HG03108 (cell line): ENCODE measurements at regions not wholly inside any gene's neighbourhood (a gene's known extent, or its start where the extent isn't known, plus 50 kb on each side); places are given as distances from the start of the nearest gene placed in this dataset.

ENCODE experiments used
- ATAC-seq: cut with Tn5 transposase; IDR thresholded peaks from one replicate; pipeline ENCODE4 v1.9.1; 2021; ENCODE audit warnings: moderate library complexity; ENCODE audit not compliant: unreplicated experiment

DNA sequence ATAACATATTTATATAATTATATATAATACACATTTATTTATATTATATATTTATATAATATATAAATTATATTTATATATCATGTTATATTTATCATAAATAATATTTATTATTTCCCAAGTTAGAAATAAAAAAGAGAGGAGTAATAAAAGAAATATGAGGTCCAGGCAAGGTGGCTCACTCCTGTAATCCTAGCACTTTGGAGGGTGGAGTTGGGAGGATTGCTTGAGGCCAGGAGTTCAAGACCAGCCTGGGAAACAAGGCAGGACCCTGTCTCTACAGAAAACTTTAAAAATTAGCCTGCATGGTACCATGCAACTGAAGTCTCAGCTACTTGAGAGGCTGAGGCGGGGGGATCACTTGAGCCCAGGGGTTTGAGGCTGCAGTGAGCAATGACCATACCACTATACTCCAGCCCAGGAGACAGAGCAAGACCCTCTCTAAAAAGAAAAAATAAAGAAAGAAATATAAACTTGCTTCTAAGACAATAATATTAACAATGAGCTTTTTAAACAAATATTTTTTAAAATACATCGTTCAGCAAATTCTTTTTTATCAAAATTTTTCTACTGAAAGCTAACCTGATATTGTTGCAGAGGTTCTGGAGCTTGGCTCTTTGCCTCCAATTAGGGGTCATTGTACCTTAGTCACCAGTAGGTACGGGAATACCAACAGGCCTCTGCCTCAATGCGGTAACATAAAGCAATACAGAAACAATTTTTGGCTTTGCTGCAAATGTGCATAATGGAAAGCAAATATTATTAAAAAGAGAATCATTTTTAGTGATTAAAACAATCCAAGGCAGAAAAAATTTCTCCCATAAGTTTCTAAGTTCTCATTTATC lies 290.0 kb downstream of the SETD4 start:
- ATAC-seq = no peak

DNA sequence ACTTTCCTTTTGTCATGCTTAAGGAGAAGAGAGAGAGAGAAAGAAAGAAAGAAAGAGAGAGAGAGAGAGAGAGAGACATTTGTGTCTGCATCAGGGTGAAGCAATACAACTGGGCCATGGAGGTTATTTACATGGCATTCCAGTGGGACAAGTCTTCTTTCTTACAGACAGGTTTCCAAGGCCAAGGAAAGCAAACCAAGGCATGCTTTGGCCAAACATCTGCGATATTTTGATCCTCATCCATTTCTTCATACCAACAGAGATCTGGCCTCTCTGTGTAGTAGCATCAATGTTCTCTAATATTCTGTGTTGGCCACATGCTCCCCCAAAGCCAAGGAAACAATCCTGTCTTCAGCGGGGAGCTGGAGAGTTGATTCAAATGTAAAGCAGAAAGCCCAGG lies 292.1 kb downstream of the SETD4 start:
- ATAC-seq = no peak

DNA sequence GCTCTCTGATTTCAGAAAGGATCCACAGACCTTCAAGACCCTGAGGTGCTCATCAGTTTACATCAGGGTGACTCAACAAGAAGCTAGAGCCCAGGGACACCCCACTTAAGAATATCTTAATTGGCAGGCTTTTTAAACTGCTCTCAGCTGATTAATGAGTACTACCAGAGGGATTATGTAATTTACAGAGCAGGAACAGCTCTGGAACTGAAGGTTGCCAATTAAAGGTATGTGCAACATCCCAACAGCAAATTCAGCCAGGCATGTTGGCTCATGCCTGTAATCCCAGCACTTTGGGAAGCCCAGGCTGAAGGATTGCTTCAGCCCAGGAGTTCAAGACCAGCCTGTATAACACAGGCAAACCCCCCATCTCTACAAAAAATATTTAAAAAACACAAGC lies 295.7 kb downstream of the SETD4 start:
- ATAC-seq = no peak

DNA sequence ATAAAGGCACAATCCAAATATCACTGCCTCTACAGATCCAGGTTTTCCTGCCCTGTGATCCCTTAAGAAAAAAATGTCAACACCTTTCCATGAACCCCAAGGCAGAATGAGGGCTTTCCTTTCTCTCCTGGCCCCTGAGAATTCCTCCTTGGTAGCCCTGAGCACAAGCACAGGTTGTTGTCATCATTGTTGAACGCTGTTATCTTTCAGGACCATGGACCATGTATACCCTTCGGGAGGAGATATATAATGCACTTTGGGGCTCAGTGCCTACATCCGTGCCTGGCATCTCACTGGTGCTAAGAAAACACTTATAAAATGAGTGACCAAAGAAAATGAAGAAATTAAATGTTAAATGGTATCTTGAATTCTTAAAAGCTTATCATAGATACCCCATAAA lies 296.2 kb downstream of the SETD4 start:
- ATAC-seq = no peak

DNA sequence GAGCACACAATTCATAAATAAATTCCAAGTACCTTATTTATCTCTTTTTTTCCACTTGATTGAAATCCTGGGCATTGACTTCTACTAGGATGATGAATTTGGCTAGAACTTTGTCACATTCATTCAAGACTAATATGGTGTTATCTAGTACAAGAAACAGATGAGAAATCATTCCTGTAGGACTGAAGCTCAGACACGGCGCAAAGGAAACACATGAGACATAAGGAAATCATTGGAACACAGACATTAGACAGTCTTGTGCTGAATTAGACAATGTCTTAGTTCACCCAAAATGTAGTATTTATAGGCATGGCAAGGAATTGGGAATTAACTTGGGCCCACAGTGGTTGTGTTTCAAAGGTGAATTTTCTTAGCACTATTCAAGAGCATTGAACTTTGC lies 305.7 kb downstream of the SETD4 start:
- ATAC-seq = no peak

DNA sequence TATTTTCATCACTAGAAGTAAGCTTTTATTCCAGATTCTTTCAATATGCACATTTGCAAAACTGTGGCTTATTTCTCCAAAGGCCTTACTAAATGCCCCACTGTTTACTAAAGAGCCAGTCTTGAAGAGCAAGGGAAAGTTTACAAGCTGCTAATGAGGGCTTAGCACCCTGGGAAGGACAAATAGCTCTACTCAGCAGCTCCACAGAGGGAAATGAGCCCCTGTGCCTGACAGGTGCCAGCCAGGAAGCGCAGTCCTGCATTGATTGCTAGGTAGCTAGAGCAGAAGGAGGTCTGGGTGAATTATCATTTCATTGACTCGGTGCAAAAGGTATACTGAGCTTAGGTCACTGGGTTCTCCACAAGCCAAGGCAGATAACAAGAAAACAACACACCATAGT lies 307.0 kb downstream of the SETD4 start:
- no peak for ATAC-seq

GRCh38 chr21:35751171-35751570 lies 309.2 kb downstream of the SETD4 start:
- ATAC-seq = no peak

DNA sequence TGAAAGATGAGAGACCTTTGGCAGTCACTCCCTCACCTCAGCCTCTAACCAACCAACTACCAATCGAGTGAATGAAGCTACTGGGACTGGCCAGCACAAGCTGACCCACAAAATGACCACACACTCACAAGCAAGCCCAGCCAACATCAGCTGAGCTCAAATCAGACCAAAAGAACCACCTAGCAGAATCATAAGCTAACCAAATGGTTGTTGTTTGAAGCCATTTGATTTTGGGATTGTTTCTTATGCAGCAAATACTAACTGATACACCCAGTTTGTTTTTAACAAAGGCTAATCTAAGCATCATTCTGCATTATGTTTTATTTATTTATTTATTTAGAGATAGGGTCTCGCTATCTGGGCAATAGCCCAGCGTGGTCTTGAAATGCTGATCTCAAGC lies 310.4 kb downstream of the SETD4 start:
- ATAC-seq = no peak

- no peak for ATAC-seq
Measured at GRCh38 chr21:35748678-35749314, 311.5 kb downstream of the SETD4 start.

DNA sequence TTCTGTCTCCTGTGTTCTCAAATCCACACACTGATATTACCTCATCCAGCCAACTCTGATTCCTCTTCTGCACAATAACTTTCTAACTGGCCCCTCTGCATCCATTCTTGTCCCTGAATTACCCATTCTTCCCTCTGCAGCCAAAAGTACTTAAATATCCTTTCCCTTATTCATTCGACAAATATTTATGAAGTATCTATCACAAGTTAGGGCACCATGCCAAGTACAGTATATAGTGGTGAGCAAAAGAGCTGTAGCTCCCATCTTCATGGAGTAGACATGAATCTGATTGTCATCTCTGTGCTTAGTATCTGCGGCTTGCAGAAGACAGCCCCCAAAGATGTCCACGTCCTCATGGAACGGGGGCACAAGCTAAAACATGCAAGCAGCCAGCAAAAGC lies 316.8 kb downstream of the SETD4 start:
- no peak for ATAC-seq

- ATAC-seq = no peak
Measured at GRCh38 chr21:35738347-35738961, 321.9 kb downstream of the SETD4 start.

- ATAC-seq = no peak
Measured at GRCh38 chr21:35737899-35738346, 322.4 kb downstream of the SETD4 start.

GRCh38 chr21:35737449-35737848 lies 322.9 kb downstream of the SETD4 start:
- ATAC-seq = no peak

GRCh38 chr21:35732788-35733187 lies 327.5 kb downstream of the SETD4 start:
- no peak for ATAC-seq

- ATAC-seq = no peak
Measured at GRCh38 chr21:35730325-35730724, 330.0 kb downstream of the SETD4 start.

DNA sequence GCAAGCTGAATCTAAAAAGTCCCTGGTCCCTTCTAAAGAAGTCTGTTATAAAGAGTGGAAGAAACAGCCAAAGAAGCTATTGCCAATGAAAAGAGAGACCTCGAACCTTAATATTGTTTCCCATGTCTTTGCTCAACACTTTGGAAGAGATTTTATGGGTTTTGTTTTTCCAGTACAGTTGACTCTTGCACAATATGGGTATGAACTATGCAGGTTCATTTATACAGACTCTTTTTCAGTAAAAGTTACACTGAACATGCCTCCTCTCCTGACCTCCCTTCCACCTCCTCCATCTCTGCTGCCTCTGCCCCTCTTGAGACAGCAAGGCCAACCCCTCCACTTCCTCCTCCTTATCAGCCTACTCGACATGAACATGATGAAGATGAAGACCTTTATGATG lies 332.5 kb downstream of the SETD4 start:
- ATAC-seq = no peak

DNA sequence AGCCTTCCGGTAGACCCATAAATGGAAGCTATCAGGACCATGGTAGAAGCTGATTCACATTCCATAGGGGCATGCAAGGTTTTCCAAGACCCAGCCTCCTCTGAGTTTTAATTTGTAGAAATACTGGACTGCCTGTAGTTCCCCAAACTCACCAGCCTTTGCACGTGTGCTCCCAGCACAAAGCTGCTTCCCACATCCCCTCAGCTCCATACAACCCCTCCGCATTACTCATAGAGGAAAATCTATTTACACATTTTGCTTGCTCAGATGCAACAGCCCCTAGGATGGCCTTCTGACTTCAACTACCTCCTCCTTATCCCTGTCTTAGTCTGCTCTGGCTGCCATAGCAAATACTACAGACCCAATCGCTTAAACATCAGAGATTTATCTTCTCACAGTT lies 336.2 kb downstream of the SETD4 start:
- no peak for ATAC-seq

DNA sequence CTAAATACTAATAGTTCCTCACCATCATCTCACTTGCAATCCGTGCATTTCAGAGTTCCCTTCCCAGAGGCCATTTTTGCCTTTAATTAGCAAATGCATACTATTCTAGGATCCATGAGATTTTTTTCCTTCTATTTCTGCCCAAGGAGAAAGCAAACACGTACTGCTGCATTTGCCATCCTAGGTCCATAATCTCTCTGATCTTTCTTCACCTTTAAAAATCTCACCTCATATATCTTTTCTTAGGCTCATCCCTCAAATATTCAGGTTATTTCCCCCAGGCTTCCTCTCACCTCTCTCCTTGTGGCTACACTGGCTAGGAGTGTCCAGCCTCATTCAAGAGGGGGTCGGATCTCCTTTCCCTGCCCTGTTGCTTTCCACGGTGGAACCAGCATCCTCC lies 338.6 kb downstream of the SETD4 start:
- ATAC-seq = no peak

DNA sequence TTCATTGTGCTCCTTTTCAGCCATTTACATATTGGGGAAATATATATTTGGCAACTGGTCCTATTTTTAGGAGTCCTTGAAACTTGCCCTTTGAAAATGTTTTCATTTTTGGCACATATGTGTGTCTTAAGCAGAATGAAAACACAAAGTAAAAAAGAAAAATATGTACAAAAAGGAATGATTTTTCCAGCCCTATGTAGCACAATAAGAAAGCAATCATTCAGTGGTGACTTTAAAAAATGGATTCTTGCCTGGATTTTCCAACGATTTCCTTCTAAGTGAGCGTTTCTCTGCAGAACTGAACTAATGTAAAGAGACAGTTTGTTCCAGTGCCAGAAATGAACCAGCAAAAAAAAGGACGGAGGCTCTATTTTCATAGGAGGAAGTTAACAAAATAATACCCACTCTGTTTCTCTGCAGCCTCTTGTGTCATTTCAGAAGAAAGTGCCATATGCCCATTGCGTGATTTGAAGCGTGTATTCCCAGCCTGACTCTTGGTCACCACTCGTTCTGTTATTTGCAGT lies 340.1 kb downstream of the SETD4 start:
- ATAC-seq = no peak

- no peak for ATAC-seq
Measured at GRCh38 chr21:35719080-35719479, 341.2 kb downstream of the SETD4 start.

GRCh38 chr21:35716876-35717565 lies 343.3 kb downstream of the SETD4 start:
- ATAC-seq = no peak
